ENCODE measurements at regions not wholly inside any gene's neighbourhood (a gene's known extent, or its start where the extent isn't known, plus 50 kb on each side); places are given as distances from the start of the nearest gene placed in this dataset.

DNA sequence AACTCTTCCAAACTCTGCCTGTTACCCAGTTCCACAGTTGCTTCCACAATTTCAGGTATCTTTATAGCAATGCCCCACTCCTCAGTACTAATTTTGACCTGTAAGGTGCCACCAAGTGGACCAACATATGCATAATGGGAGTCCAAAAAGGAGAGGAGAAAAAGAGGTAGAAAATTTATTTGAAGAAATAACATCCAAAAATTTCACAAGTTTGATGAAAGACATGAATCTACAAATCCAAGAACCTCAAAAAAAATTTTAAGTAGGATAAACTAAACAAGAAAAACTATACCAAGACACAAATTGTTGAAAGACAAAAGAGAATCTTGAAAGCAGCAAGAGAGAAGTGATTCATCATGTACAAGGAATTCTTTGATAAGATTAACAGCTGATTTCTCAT is 79.8 kb downstream of the BARX1 start:
- DNase-seq: no peak

DNA sequence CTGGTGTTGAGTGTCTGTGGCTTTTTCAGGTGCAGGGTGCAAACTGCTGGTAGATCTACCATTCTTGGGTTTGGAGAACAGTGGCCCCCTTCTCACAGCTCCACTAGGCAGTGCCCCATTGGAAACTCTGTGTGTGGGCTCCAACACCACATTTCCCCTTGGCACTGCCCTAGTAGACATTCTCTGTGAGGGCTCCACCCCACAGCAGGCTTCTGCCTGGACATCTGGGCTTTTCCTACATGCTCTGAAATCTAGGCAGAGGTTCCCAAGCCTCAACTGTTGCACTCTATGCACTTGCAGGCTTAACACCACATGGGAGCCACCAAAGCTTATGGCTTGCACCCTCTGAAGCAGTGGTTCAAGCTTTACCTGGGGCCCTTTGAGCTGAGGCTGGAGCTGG is 80.9 kb downstream of the BARX1 start:
- DNase-seq: no peak

DNA sequence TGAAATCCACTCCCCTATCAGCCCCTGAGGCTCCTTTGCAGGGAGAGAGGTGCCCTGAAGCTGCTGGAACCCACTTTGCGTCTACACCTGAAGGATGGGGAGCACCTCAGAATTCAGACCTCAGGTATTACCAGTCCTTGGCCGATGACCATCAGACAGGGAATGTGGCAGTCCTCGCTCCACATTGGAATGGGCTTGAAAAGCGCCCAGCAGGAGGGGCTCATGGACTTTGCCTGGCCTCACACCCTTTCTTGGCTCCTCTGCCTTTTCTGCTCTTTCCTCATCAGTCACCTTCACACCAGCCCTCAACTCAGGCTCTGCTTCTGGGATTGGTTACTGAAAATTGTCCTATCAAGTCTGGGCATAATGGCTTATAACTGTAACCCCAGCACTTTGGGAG is 83.9 kb downstream of the BARX1 start:
- no peak for DNase-seq

DNA sequence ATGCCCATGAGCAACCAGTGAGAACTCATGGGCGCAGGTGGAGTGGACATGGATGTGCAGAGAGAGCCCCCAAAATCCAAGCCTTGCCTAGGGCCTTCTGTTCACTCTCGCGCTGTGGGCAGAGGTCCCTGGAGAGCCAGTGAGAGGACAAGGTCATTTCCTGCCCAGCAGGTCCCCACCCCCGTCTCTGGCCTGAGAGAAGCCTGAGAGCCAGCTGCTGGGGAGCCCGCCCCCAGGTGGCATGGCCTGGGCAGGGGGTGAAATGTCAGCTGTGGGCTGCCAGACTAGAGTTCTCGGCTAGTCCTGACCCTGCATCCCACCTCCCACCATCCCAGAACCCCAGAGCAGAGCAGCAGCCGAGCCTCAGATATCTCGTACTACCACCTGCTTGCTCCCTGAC is 85.3 kb downstream of the BARX1 start:
- no peak for DNase-seq

DNA sequence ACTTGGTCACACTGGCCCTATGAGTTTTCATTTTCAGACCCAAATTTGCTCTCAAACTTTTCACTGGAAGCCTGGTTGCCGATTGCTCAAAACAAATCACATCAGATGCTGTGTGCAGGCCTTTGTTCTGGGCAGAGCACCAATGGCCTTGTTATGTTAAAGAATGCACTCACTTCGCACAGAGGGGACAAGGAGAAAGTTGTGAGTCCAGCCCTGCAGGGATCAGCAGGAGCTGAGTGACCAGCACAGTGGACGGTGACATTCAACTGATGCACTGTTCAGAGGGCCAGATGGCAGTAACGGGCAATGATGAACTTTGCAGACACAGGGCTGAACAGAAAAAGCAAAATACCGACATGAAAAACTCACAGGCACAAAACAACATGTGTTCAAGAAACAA is 86.1 kb downstream of the BARX1 start:
- DNase-seq: no peak

DNA sequence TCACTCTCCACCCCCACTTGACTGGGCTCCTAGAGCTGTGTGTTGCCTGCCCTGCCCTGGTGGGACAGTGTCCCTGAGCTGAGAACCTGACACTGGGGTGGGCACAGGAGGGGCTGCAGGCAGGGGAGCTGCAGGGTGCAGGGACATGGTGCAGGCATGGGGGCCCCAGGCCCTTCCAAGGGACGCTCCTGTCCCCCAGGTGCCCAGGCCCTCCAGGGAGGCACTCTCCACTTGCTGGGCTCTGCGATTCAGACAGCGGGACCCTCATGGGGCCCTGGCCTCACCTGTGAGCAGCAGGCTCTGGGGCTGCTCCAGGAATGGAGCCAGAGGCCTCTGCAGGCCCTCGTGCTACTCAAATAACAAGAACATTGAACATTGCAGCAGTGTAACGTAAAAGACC is 89.4 kb downstream of the BARX1 start:
- DNase-seq: no peak

DNA sequence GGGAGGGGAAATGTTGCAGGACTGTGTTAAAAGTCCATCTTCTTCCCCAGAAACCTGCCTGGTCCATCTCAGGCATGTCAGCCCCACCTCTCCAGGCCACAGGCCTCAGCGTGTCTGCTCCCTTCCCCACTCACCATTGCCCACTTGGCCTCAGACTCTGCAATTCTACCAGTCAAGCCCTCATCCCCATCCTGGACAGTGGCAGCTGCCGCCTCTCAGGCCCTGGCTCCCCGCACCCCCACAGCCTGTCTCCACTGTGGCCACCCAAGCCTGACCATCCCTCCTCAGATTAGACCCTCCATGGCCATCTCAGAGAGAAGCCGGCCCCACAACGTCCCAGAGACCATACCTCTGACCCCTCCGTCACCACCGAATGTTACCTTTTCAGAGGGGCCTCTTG is 89.9 kb downstream of the BARX1 start:
- no peak for DNase-seq

DNA sequence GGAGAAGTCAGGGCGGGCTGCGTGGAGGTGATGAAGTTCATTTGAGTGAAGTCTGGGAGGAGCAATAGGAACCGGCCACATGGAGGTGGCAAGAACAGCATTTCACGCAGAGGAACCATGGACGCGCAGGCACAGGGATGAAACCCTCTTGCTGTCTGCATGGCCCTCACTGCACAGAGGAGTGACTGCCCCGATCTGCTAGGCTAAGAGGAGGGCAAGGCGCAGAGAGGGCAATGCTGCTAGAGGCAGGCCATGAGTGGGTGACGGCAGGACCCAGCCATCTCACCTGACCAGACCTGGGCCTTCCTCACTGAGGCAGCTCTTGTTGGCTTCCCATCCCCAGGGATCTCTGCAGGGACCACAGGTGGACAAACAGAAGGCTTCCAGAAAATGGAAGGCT is 90.3 kb downstream of the BARX1 start:
- no peak for DNase-seq

DNA sequence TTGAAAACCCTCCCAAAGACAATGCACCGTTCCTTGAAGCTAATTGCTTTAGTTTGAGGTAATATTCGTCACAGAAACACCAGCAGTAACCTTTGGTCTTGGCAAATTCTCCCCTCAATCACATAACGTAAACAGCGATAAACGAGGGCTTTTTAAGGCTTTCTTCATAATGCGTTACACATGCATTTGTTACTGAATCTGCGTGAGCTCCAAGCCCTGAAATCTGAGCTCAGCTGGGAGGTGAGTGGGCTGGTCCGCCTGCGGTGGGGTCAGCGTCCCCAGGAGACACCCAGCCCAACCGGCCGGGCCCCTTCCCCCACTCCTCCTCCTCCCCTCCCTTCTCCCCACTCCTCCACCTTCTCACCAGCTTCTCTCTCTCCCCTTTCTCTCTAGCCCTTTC is 91.1 kb downstream of the BARX1 start:
- no peak for DNase-seq

DNA sequence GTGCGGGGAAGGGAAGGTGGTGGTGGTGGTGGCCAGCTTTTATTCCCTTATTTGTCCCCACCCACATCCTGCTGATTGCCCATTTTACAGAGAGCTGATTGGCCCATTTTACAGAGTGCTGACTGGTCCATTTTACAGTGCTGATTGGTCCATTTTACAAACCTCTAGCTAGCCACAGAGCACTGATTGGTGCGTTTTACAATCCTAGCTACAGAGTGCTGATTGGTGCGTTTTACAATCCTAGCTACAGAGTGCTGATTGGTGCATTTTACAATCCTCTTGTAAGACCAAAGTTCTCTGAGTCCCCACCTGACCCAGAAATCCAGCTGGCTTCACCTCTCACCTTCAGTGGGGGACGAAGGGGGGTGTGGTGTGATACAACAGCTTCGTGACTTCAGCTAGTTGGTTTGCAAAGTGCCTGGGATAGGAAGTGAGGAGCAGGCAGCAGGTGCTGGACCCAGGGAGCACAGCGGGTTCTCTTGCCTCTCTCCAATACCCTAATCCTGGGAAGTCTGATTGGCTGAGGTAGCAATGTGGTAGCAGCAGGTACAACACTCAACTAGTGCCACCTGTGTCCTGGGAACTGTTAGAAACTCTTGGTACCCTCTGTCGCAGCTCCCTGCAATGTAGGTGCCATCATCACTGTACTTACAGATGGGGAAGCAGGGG is 92.1 kb downstream of the BARX1 start:
- DNase-seq: no peak

DNA sequence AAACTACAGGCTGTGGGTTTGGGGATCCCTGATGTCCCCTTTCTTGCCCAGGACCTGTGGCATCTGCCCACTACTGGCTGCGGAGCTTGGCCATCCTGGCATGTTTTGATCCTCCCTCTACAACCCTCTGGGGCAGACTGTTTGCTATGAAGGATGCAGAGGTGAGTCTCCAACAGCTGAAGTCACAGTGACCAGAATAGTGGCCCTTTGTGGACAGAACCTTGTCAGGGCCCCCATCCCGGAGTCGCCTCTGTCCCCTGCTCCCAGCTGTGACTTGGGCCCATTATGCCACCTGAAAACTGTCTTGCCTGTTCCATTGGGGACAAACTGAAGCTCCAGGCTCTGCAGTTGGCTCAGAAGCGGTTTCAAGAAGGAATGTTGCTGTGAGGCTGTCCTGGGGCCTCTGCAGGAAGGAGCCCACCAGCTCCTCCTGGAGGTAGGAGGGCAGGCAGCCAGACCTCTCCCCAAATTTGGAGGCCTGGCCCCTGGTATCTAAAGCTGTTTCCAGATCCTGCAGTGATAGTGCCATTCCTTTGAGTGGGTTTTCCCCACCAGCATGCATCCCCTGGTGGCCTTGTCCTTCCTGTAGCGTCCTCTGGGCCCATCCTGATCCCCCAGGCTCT is 93.3 kb downstream of the BARX1 start:
- DNase-seq: no peak

DNA sequence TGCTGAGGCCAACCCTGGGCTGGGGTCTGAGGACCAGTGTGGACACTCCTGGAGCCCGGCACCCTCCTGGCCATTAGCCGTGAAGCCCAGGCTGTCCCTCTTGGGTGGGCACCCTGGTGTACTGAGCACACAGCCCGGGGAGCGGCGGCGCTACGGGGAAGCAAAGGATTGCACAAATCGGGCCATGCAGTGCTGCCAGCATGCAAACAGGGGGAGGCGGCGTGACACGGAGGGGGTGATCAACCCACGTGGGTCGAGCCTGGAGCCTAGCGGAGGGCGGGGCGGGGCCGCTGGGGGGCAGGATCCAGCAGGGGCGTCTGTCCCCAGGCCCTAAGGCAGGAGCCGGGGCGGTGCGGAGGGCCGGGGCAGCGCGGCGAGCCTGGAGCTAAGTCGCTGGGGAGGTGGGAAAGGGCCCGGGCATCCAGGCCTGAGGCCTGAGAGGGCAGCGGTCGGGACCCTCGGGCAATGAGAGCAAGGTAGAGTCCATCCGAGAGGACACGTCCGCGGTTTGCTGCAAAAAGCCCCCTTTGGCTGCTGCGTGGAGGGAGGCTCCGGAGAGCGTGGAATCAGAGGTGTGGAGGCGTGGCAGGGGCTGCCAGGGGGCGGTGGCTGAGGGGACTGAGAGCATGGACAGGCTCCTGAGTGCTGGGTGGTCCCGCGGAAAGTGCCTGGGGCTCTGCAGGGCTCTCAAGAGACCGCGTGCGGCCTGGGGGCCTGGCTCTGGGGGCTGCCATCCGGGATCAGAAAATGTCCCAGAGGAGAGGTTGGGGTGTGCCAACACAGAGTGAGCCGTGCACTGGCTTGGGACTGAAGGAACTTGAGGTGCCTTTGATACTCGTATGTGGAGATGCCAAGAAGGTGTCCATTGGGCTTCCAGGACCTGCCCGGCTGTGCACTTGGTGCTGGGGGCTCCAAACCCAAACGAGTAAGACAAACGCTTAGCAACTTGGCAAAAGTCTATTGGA is 94.2 kb downstream of the BARX1 start:
- DNase-seq: peak; percentile 5

DNA sequence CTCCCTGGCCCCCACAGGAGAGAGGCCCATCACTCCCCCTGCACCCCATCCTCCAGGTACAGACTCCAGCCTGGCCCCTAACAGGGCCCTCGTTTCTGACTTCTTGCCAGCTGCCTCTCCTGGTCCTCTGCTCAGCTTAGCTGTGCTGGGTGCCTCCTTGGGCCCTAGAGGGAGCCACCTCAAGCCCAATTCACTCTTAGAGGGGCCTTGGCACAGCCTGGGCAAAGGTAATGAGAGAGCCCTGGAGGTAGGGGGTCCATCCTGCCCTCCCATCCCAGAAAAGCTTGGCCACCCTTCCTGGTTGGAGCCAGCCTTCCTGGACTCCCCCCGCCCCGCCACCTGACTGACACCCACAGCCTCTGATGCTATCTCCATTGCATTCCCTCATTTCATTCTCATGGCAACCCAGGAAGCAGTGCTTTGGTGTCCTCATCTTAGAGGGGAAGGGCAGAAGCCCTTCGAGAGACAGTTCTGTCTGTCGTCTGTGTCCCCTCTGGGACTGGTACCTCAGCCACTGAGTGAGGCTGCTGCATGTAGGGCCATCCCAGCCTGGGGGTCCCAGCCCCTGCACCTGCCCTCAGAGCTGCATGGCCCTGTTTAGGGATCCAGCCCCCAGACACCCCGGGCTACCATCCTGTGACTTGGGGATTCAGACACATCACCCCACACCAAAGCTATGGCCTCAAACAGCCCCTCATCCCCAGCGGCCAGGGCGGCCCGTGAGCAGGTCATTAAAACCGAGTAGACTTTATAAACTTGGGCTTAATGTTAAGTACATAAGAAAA is 95.5 kb downstream of the BARX1 start:
- peak; percentile 3 for DNase-seq

DNA sequence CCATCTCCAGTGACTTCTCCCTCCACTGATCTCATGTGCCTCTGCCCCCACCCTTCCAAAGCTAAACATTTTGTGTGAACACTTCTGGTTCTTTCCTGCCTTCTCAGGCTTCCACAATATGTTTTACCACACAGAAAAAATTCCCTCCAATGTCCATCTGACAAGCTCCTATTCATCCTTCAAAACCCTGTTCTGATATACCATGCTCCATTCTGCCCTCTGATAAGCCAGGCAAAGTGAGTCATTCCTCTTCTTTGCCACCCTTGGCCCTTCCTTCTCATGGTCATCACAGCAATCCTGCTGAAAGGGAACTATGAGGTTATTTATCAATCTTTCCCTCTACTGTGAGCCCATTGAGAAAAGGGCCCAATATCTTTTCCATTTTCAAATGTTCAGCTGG is 97.6 kb downstream of the BARX1 start:
- no peak for DNase-seq

DNA sequence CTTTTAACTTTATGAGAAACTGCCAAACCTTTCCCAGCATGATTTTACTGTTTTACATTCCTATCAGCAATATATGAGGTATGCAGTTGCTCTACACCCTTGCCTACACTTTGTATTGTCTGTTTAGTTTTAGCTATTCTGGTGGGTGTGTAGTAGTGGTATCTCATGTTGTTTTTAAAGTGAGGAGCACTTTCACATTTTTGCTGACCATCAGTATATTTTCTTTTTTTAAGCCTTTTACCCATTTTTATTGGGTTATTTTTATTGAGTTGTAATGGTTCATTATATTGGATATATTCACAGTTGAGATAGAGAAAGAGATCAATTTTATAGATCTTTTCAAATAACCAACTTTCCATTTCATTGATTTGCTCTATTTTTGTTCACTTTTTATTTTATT is 102.4 kb downstream of the BARX1 start:
- no peak for DNase-seq

DNA sequence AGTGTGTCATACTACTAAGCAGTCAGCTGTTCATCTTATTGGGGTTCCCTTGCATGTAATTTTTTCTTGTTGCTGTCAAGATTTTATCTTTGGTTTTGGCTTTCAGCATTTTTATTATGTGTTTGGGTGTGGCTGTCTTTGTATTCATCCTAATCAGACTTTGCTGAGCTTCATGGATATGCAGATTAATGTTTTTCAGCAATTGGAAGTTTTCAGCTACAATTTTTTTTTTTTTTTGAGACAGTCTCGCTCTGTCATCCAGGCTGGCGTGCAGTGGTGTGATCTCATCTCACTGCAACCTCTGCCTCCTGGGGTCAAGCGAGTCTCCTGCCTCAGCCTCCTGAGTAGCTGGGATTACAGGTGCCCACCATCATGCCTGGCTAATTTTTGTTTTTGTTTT is 108.8 kb downstream of the BARX1 start:
- DNase-seq: no peak

DNA sequence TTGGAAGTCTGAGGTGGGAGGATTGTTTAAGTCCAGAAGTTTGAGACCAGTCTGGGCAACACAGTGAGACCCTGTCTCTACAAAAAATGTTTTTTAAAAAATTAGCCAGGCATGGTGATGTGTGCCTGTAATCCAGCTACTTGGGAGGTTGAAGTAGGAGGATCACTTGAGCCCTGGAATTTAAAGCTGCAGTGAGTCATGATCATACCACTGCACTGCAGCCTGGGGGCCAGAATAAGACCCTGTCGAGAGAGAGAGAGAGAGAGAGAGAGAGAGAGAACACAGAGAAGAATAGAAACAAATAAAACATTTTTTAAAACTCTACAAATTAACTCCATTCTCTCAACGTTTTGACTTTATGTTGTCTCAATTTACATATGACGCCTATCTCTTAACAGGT is 111.8 kb downstream of the BARX1 start:
- DNase-seq: no peak

DNA sequence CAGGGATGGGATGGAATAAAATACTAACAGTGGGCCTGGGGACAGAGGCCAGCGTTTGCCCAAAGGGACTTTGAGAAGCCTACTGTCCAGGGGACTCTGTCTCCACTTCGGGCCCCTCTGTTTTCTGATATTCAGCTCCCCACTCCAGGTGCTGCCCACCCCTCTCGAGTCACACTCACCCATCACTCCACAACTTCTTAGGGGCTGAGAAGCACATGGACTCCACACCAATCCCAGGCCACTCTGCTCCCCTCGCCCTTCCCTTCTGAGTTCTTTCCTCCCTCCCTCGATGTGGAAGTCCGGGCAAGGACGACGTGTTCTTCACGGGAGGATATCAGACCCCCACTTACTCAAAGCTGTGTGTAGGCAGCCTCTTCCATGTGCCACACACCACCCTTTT is 124.5 kb downstream of the BARX1 start:
- no peak for DNase-seq

DNA sequence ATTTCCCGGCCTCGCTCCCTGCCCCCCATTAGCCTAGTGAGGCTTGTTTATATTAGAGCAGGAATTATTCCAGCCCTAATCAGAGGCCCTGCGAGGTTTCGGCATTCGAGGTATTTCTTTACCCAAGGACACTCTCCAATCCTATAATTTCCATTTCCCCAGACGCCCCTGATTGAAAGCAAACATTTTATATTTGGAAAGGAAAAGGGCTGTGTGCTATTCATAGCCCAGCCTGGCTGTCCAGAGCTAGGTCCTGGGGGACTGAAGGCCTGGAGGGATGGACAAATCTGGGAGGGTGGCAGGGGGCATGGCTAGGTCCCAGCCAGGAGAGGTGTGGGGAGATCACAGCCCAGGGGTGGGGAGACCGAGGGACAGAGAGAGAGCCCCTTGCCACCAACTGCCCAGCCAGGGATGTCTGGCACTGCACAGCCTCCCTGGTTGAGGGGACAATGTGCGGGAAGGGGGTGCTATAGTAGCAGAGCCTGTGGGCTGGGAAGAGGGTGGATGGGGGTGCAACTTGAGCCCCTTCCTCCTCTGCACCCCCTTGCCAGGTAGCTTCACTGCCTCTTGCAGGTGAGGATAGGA is 125.1 kb downstream of the BARX1 start:
- no peak for DNase-seq

DNA sequence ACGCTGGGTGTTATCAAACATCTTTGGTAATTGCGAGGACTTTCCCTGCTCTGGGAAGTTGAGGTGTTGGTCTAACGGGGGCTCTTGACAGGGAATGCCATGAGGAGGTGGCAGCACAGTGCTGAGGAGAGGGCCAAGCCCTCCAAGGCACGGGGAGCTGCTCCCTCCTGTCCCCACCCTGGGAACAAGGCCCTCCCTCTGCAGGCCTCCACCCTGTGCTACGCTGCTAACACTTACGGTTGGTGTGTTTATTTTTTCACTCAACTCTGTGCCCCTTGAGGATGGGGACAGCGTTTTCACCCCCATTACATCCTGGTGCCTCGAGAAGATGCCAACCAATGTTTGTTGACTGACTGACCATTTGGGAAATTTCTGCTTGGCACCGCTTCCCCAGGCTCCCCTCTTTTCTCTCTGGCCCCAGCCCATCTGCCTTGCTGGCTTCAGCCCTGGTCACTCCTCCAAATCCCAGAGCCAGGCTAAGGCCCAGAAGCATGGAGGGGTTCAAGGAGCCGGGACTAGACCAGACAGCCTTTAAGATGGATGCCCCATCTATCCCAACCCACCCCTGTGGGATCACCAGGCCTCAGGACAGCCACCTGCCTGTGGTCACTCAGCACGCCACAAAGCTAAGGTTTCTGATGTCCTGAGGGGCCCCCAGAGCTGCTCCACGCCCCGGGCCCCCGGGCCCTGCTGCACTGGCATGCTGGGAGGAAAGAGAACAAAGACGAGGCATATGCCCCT is 125.7 kb downstream of the BARX1 start:
- no peak for DNase-seq

DNA sequence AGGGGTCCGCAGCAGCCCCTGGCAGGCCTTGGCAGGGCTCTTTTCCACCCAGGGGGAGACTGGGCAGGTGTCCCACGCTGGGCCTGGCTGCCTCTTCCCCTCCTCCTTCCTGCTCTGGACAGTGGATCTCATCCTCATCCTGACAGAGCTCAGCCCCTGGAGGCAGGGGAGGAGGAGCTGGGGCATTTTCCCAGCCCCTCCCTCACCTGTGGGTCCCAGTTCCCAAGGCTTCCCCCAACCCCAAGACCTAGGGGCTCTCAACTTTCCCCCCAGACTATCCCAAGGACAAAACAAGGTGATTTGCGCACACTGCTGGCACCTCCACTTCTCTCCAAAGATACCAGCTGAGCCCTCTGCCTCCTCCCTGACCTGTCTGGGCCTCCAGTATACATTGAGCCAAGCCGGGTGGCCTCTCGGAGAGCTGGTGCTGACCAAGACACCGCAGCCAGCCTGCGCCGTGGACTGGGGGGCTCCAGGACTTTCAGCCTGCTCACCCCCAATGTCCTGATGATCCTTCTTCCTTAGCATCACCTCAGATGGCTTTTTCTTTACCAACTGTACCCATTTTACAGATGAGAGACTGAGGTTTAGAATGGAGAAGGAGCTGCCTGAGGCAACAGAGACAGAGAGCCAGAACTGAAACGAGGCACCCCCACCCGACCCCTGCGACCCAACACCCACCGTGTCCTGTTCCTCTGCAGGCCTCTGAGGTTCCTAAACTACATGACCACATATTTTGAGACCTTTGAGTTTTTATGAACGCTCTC is 126.6 kb downstream of the BARX1 start:
- DNase-seq: no peak

Measured in hematopoietic multipotent progenitor cell treated with erythropoietin and hydrocortisone succinate and interleukin-3 and kit ligand, for 4 days (in vitro differentiated cells).